CD8-positive, alpha-beta memory T cell (primary cell): ENCODE measurements at regions not wholly inside any gene's neighbourhood (a gene's known extent, or its start where the extent isn't known, plus 50 kb on each side); places are given as distances from the start of the nearest gene placed in this dataset.
"Not testable (repeated sequence)": the region's sequence is repeated elsewhere in the genome, so short reads cannot be mapped to it uniquely, and the experiment has no call there.

Experiments used
- CTCF ChIA-PET: fragments of 350-600 bp; sonication (Branson Sonifier 250); formaldehyde crosslinking; loops from one replicate; lab custom pipeline; 2021; ENCODE audit warnings: antibody characterized with exemption; lab: Charles Lee
- POLR2A ChIA-PET: fragments of 350-600 bp; sonication (Branson Sonifier 250); formaldehyde crosslinking; loops from one replicate; lab custom pipeline; 2021; ENCODE audit warnings: antibody characterized with exemption; lab: Charles Lee
- DNase-seq, 5 donors: peaks; one replicate each; pipeline versions ENCODE4 v3.0.0 to v3.0.0-alpha.2; 2020 to 2022; ENCODE audit warnings: mixed read lengths in 1 of 5
- H3K27ac ChIP-seq: one replicate; pipeline ENCODE4 v1.7.0; 2013; ENCODE audit warnings: low read depth, mild to moderate bottlenecking, low read length, moderate library complexity
- H3K27me3 ChIP-seq: 2 replicates; pipeline ENCODE4 v1.7.0; 2013; ENCODE audit warnings: low read length, mild to moderate bottlenecking; ENCODE audit not compliant: insufficient read depth, poor library complexity, severe bottlenecking
- H3K36me3 ChIP-seq: 2 replicates; pipeline ENCODE4 v1.7.0; 2013; ENCODE audit warnings: mild to moderate bottlenecking, low read length, moderate library complexity; ENCODE audit not compliant: insufficient read depth
- H3K4me1 ChIP-seq: 2 replicates; pipeline ENCODE4 v1.7.0; 2013; ENCODE audit warnings: mild to moderate bottlenecking, low read length, moderate library complexity; ENCODE audit not compliant: insufficient read depth
- H3K4me3 ChIP-seq: 2 replicates; pipeline ENCODE4 v1.7.0; 2013; ENCODE audit warnings: mild to moderate bottlenecking, low read length
- H3K9me3 ChIP-seq: 2 replicates; pipeline ENCODE4 v1.7.0; 2013; ENCODE audit warnings: mild to moderate bottlenecking, low read length
- H3K27ac Mint-ChIP-seq, 8 donors: one replicate each; pipeline ENCODE4 v1.8.0; 2020 to 2021; ENCODE audit warnings: mixed read lengths in 8 of 8, mild to moderate bottlenecking in 6 of 8, inconsistent platforms in 3 of 8, moderate library complexity in 3 of 8
- H3K27me3 Mint-ChIP-seq, 2 donors: one replicate each; pipeline ENCODE4 v1.8.0; 2020 to 2021; ENCODE audit warnings: mixed read lengths in 2 of 2, mild to moderate bottlenecking in 1 of 2, moderate library complexity in 1 of 2
- H3K36me3 Mint-ChIP-seq, 3 donors: one replicate each; pipeline ENCODE4 v1.8.0; 2020 to 2021; ENCODE audit warnings: mixed read lengths in 3 of 3, inconsistent platforms in 1 of 3, mild to moderate bottlenecking in 1 of 3
- H3K4me1 Mint-ChIP-seq, 3 donors: one replicate each; pipeline ENCODE4 v1.8.0; 2020 to 2021; ENCODE audit warnings: mixed read lengths in 3 of 3, inconsistent platforms in 1 of 3, mild to moderate bottlenecking in 1 of 3
- H3K4me3 Mint-ChIP-seq, 7 donors: one replicate each; pipeline ENCODE4 v1.8.0; 2020 to 2021; ENCODE audit warnings: mixed read lengths in 7 of 7, mild to moderate bottlenecking in 6 of 7, moderate library complexity in 4 of 7, inconsistent platforms in 2 of 7
- H3K9me3 Mint-ChIP-seq, 5 donors: one replicate each; pipeline ENCODE4 v1.8.0; 2020 to 2022; ENCODE audit warnings: mixed read lengths in 5 of 5, mild to moderate bottlenecking in 3 of 5, moderate library complexity in 2 of 5, inconsistent platforms in 1 of 5

DNA sequence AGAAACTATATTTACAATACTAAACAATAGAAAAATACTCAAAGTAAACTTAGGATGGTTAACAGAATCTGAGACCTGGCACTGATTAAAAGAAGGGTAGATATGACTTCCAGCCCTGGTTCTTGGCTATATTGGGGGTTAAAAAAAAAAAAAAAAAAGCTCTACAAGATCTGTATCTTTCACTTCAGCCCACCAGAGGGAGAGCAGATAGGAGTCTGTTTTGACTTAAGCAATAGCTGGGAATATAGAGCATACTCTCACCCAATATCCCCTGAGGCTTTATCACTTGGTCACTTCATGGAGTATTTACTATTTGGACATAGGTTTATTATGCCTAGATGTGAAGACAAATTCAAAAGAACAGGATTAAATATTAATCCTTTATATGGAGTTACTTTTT is 598.9 kb upstream of the LINC00305 start:
- CTCF ChIA-PET, result no interaction called here
- POLR2A ChIA-PET, result no interaction called here
- Mint-ChIP-seq H3K27ac (no peak overlapping the region), H3K4me3 (no peak overlapping the region), H3K36me3 (peaks cover 0 to 5% (median 0%) of the 10 kb centered on the region in 3 donors), H3K9me3 (peaks cover 3 to 46% (median 12%) of the 10 kb centered on the region in 5 donors), H3K27me3 (no peaks in the 10 kb centered on the region), H3K4me1 (no peaks in the 10 kb centered on the region)
- Histone ChIP-seq H3K27me3 (no peaks in the 10 kb centered on the region), H3K4me3 (no peak overlapping the region), H3K4me1 (no peaks in the 10 kb centered on the region), H3K36me3 (no peaks in the 10 kb centered on the region), H3K9me3 (no peaks in the 10 kb centered on the region), H3K27ac (no peak overlapping the region)
- no peak for DNase-seq

DNA sequence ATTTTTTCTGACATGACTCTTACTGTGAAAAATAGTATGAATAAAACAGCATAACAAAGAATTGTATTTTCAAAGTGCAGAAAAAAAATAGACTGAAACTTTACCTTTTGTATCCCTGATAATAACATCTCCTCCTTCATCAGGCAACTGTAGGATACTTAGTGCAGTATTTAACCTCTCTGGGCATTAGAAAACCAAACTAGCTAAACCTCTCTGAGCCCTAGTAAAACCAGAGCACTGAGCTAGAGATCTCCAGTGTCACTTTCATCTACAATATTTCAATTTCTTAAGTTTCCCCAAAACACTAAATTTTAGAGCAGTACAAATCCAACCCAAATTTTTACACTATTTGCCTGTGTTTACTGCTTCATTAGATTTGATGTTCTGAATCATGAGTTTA is 594.0 kb upstream of the LINC00305 start:
- no peaks in the 10 kb centered on the region for H3K27me3 Mint-ChIP-seq
- Histone ChIP-seq H3K4me1 (no peaks in the 10 kb centered on the region), H3K9me3 (no peaks in the 10 kb centered on the region), H3K27me3 (no peaks in the 10 kb centered on the region), H3K27ac (no peak overlapping the region), H3K4me3 (no peak overlapping the region), H3K36me3 (no peaks in the 10 kb centered on the region)
- H3K4me3 Mint-ChIP-seq, result no peak overlapping the region
- POLR2A ChIA-PET, result no interaction called here
- CTCF ChIA-PET, result no interaction called here
- no peak for DNase-seq
- H3K4me1 Mint-ChIP-seq, result no peaks in the 10 kb centered on the region
- no peaks in the 10 kb centered on the region for H3K36me3 Mint-ChIP-seq
- no peak overlapping the region for H3K27ac Mint-ChIP-seq
- H3K9me3 Mint-ChIP-seq, result peaks cover 1 to 31% (median 4%) of the 10 kb centered on the region in 5 donors

DNA sequence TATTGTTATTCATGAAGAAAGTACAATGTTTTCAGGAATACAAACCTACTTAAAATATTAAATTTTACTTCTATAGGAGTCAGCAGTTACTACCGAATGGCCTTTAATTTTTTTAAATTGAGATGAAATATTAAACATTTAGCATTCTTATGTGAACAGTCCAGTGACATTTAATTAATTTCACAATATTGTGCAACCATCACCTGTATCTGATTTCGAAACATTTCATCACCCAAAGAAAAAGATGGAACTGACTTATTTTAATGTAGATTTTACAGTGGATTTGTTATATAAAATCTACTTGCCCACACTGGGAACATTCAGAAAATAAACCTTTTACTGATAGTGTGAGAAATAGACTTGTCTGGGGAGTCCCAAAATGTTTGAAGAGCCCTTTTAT is 585.2 kb upstream of the LINC00305 start:
- H3K4me3 ChIP-seq, result no peak overlapping the region
- Mint-ChIP-seq H3K4me1 (no peaks in the 10 kb centered on the region), H3K36me3 (no peaks in the 10 kb centered on the region), H3K4me3 (no peak overlapping the region), H3K27me3 (no peaks in the 10 kb centered on the region), H3K27ac (no peak overlapping the region), H3K9me3 (peaks cover 0 to 18% (median 6%) of the 10 kb centered on the region in 5 donors)
- DNase-seq, result no peak
- no peaks in the 10 kb centered on the region for H3K9me3 ChIP-seq
- H3K4me1 ChIP-seq, result no peaks in the 10 kb centered on the region
- CTCF ChIA-PET, result no interaction called here
- no peaks in the 10 kb centered on the region for H3K36me3 ChIP-seq
- POLR2A ChIA-PET, result no interaction called here
- H3K27me3 ChIP-seq, result no peaks in the 10 kb centered on the region
- H3K27ac ChIP-seq, result no peak overlapping the region

DNA sequence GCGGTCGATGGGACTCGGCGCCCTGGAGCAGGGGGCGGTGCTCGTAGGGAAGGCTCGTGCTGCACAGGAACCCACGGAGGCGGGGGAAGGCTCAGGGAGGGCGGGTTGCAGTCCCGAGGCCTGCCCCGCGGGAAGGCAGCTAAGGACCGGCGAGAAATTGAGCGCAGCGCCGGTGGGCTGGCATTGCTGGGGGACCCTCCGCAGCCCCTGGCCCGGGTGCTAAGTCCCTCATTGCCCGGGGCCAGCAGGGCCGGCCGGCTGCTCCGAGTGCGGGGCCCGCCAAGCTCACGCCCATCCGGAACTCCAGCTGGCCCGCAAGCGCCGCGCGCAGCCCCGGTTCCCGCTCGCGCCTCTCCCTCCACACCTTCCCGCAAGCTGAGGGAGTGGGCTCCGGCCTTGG is 576.8 kb upstream of the LINC00305 start:
- H3K27ac Mint-ChIP-seq, DNase-seq, H3K27me3 Mint-ChIP-seq, H3K4me3 Mint-ChIP-seq, H3K27ac ChIP-seq, CTCF ChIA-PET, H3K4me1 Mint-ChIP-seq, H3K9me3 ChIP-seq, H3K4me1 ChIP-seq, H3K27me3 ChIP-seq, H3K36me3 Mint-ChIP-seq, H3K36me3 ChIP-seq, POLR2A ChIA-PET, H3K4me3 ChIP-seq: not testable (repeated sequence)
- peaks cover 4 to 23% (median 7%) of the 10 kb centered on the region in 5 donors for H3K9me3 Mint-ChIP-seq

DNA sequence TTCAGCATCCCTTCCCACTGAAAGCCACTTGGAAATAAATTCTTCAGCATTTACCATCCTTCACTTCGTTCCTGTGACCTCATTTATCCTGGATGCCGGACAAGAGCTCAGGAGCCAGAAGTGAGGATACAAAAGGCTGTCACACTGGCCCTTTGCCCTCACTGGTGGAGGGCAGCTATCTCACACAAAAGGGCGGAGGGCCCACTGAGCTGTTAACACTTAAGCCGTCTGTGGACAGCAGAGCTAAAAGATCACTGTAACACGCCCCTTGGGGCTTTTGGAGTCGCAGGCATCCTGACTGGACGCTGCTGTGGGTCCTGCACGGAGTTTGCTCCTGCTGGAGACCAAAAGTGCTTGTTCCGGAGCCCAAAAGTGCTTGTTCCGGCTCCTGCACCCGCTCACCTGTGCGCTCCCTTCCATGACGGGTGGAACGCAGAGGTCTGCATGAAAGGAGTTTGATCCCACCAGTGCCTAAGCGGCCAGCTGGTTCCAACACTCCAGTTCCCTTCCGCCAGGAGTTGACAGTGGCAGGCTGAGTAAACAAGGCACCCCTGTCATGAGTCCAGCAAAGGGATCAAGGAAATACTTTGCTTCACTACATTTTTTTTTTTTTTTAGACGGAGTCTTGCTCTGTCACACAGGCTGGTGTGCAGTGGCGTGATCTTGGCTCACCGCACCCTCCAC is 572.0 kb upstream of the LINC00305 start:
- ChIA-PET POLR2A (no interaction called here), CTCF (no interaction called here)
- peaks cover 7 to 11% (median 9%) of the 10 kb centered on the region in 5 donors for H3K9me3 Mint-ChIP-seq
- Histone ChIP-seq H3K4me1 (no peaks in the 10 kb centered on the region), H3K9me3 (no peaks in the 10 kb centered on the region), H3K4me3 (no peak overlapping the region), H3K36me3 (no peaks in the 10 kb centered on the region), H3K27me3 (no peaks in the 10 kb centered on the region), H3K27ac (no peak overlapping the region)
- no peak overlapping the region for H3K4me3 Mint-ChIP-seq
- no peaks in the 10 kb centered on the region for H3K36me3 Mint-ChIP-seq
- H3K27me3 Mint-ChIP-seq, result no peaks in the 10 kb centered on the region
- DNase-seq, result no peak
- H3K4me1 Mint-ChIP-seq, result no peaks in the 10 kb centered on the region
- no peak overlapping the region for H3K27ac Mint-ChIP-seq

DNA sequence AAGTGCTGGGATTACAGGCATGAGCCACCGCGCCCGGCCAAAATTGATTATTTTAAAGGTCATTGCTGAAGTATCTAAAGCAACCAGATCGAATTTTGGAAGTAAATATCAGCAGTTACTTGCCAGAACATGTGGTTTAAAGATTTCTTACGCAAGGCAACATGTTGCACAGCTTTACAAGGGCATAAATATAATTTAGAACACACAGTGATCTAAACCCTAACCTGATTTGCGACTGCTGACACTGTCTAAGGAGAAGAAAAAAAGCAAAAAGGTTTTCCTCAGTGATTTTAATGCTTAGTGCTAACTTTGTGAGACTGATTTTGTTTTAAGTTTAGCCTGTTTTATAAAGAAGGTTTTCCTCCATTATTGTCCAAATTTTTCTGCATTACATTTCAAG is 569.9 kb upstream of the LINC00305 start:
- DNase-seq, result no peak
- Mint-ChIP-seq H3K9me3 (peaks cover 0 to 14% (median 3%) of the 10 kb centered on the region in 5 donors), H3K27me3 (no peaks in the 10 kb centered on the region), H3K4me3 (no peak overlapping the region), H3K36me3 (no peaks in the 10 kb centered on the region), H3K27ac (no peak overlapping the region), H3K4me1 (no peaks in the 10 kb centered on the region)
- Histone ChIP-seq H3K36me3 (no peaks in the 10 kb centered on the region), H3K4me1 (no peaks in the 10 kb centered on the region), H3K27me3 (no peaks in the 10 kb centered on the region), H3K9me3 (no peaks in the 10 kb centered on the region), H3K27ac (no peak overlapping the region), H3K4me3 (no peak overlapping the region)
- POLR2A ChIA-PET, result no interaction called here
- CTCF ChIA-PET, result no interaction called here

DNA sequence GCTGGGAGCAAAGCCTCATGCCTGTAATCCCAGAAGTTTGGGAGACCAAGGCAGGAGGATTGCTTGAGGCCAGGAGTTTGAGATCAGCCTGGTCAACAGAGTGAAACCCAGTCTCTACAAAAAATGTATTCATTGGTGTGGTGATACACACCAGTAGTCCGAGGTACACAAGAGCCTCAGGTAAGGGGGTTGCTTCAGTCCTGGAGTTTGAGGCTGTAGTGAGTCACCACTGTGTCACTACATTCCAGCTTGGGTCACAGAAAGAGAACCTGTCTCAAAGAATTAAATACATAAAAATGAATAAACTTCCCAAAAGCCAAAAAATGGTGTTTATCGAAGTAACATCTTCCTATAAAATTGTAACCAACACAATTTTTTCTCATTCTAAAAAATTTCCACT is 568.1 kb upstream of the LINC00305 start:
- Histone ChIP-seq H3K4me1 (no peaks in the 10 kb centered on the region), H3K9me3 (no peaks in the 10 kb centered on the region), H3K27ac (no peak overlapping the region), H3K4me3 (no peak overlapping the region), H3K36me3 (no peaks in the 10 kb centered on the region), H3K27me3 (no peaks in the 10 kb centered on the region)
- Mint-ChIP-seq H3K27me3 (no peaks in the 10 kb centered on the region), H3K9me3 (peaks cover 0 to 14% (median 4%) of the 10 kb centered on the region in 5 donors), H3K4me1 (no peaks in the 10 kb centered on the region), H3K27ac (no peak overlapping the region), H3K36me3 (no peaks in the 10 kb centered on the region), H3K4me3 (no peak overlapping the region)
- no peak for DNase-seq
- POLR2A ChIA-PET, result no interaction called here
- CTCF ChIA-PET, result no interaction called here

DNA sequence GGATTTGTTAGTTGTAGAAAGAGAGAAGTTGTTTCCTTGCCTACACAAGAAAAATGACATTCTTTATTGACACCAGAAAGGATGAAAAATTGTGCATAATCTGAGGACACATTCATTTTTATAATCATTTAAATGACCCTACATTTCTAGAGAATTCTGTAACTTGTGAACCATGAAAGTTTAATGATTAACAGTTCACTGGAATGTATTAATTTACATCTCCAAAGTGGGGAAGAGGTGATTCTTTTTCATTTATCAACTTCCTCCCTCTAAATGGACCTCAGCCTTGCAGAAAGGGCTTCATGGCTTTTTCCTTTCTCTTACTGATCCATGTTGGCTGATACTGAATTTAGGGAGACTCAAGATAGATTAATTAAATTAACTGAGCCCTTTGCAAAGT is 565.2 kb upstream of the LINC00305 start:
- Histone ChIP-seq H3K4me3 (no peak overlapping the region), H3K4me1 (no peaks in the 10 kb centered on the region), H3K27ac (no peak overlapping the region), H3K27me3 (no peaks in the 10 kb centered on the region), H3K36me3 (no peaks in the 10 kb centered on the region), H3K9me3 (no peaks in the 10 kb centered on the region)
- no peak overlapping the region for H3K27ac Mint-ChIP-seq
- H3K36me3 Mint-ChIP-seq, result no peaks in the 10 kb centered on the region
- H3K4me3 Mint-ChIP-seq, result no peak overlapping the region
- H3K27me3 Mint-ChIP-seq, result no peaks in the 10 kb centered on the region
- DNase-seq, result no peak
- ChIA-PET POLR2A (no interaction called here), CTCF (no interaction called here)
- H3K4me1 Mint-ChIP-seq, result no peaks in the 10 kb centered on the region
- H3K9me3 Mint-ChIP-seq, result peaks cover 0 to 15% (median 4%) of the 10 kb centered on the region in 5 donors
